ENCODE measurements at regions not wholly inside any gene's neighbourhood (a gene's known extent, or its start where the extent isn't known, plus 50 kb on each side); places are given as distances from the start of the nearest gene placed in this dataset.

GRCh38 chr16:79911660-79912059 lies 311.1 kb upstream of the MAF start:
- no peak for TF ChIP-seq CTCF (conservative IDR thresholded peaks at IDR 0.05)
- no peak overlapping the region for H3K27ac ChIP-seq

DNA sequence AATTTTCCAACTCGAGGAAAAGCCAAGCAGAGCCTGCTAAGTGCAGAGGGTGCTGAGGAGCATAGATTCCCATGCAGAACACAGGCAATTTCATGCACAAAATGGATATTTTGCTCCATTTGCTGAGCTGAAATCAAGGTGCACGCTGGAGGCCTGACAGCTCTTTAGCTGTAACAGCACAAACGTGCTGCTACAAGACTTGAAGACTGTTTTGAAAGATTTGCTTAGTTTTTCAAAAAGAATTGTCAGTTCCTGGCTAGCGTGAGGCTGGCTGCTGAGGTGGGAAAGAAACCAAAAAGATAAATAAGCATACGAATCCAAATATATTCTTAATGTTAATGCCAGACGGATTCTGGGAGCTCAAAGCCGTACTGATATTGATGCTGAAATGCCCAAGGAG lies 309.0 kb upstream of the MAF start:
- no peak for TF ChIP-seq CTCF (conservative IDR thresholded peaks at IDR 0.05)
- H3K27ac ChIP-seq, result no peak overlapping the region

- no peak for TF ChIP-seq CTCF (conservative IDR thresholded peaks at IDR 0.05)
- no peak overlapping the region for H3K27ac ChIP-seq
Measured at GRCh38 chr16:79903471-79903870, 302.9 kb upstream of the MAF start.

DNA sequence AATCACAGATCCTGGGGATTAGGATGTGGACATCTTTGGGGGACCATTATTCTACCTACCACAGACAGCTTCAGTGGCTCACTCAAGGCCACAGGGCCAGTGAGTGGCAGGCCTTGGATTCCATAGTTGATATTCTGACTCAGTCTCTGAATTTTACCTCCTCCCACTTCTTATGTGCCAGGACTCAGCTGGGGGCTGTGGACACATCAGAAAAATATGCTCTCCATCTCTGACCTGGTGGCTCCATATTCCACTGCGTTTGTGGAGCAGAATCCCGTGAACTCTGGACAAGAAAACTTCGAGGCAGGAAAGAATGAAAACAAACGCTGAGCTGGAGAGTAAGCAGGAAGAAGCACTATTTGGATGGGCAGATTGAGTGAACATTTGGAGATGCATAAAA lies 301.8 kb upstream of the MAF start:
- no peak for TF ChIP-seq CTCF (conservative IDR thresholded peaks at IDR 0.05)
- no peak overlapping the region for H3K27ac ChIP-seq

GRCh38 chr16:79901522-79901921 lies 301.0 kb upstream of the MAF start:
- TF ChIP-seq CTCF (conservative IDR thresholded peaks at IDR 0.05), result no peak
- H3K27ac ChIP-seq, result no peak overlapping the region

GRCh38 chr16:79899716-79900115 lies 299.2 kb upstream of the MAF start:
- no peak for TF ChIP-seq CTCF (conservative IDR thresholded peaks at IDR 0.05)
- H3K27ac ChIP-seq, result no peak overlapping the region

GRCh38 chr16:79899316-79899715 lies 298.8 kb upstream of the MAF start:
- TF ChIP-seq CTCF (conservative IDR thresholded peaks at IDR 0.05), result no peak
- H3K27ac ChIP-seq, result no peak overlapping the region

- no peak for TF ChIP-seq CTCF (conservative IDR thresholded peaks at IDR 0.05)
- H3K27ac ChIP-seq, result no peak overlapping the region
Measured at GRCh38 chr16:79898703-79899102, 298.2 kb upstream of the MAF start.
